ENCODE measurements at regions not wholly inside any gene's neighbourhood (a gene's known extent, or its start where the extent isn't known, plus 50 kb on each side); places are given as distances from the start of the nearest gene placed in this dataset.
A peak's percentile ranks its signal among the peaks of the same experiment; 100 is the strongest.

DNA sequence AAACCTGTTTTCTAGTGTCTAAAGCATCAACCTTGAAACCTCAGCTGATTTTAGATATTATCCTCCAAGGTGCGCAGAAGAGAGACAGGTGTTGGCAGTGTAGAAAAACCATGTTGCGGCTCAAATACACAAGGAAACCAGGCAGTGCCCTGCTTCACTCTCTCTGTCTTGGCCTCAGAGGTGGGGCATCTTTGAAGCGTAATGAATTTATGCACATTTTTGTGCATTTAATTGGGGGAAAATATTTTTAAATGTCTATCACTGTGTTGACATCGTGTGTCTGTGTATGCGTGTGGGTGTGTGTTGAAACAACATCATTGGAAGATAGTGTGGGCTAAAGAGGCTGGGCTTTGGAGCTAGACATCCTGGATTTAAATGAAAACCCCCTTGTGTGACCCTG is 334.0 kb upstream of the CHD6 start:
- no peak for DNase-seq

GRCh38 chr20:41951615-41952014 is 333.4 kb upstream of the CHD6 start:
- DNase-seq = no peak

GRCh38 chr20:41939659-41940058 is 321.5 kb upstream of the CHD6 start:
- no peak for DNase-seq

DNA sequence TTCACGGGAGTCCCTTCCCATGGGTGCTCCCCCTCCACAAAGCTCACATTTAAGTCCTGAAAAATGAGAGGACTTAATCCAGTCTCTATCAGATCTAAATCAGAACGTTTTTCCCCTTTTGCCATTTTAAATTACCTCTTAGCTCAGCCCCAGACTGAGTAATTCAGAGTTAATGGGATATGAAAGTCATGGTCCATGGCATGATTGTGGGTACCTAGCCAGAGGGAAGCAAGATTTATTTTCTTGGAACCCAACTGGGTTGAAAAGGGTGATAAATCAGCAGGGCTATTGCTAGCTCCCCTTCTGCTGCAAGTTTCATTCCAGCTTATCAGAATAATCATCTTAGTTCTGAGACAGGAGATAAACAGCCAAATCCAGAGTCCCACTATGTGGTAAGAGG is 320.2 kb upstream of the CHD6 start:
- DNase-seq = no peak

GRCh38 chr20:41935259-41935791 is 317.1 kb upstream of the CHD6 start:
- DNase-seq = no peak

DNA sequence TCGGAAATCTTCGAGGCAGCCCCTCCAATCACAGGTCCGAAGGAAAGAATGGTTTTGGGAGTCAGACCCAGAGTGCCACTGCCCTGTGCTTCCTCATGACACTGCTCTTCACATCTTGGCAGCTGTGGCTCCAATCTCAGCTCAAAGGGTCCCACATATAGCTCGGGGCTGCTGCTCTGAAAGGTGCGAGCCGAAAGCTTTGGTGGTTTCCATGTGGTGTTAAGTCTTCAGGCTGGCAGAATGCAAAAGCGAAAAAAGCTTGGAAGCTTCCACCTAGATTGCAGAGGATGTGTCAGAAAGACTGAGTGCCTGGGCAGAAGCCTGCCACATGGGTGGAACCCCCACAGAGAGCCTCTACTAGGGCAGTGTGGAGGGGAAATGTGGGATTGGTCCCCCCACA is 314.3 kb upstream of the CHD6 start:
- DNase-seq = no peak

DNA sequence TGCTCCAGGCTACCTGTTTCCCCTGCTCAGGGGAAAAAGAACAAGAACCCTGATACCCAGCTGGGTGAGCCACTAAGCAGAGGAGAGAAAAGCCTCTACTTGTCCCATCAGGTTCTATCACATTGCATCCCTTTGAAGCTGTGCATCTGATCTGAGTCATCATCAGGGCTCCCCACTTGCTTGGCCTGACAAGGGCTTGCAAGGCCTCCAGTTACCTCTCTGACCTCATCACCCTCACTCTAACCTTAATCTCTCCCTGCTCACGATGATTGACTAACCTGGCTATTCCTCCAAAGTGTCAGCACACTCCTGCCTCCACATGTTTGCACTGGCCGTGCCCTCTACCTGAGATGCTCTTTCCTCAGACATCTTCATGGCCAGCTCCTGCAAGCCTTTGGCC is 309.5 kb upstream of the CHD6 start:
- DNase-seq = no peak

GRCh38 chr20:41927189-41927588 is 309.0 kb upstream of the CHD6 start:
- no peak for DNase-seq

GRCh38 chr20:41925476-41925875 is 307.3 kb upstream of the CHD6 start:
- DNase-seq = no peak

DNA sequence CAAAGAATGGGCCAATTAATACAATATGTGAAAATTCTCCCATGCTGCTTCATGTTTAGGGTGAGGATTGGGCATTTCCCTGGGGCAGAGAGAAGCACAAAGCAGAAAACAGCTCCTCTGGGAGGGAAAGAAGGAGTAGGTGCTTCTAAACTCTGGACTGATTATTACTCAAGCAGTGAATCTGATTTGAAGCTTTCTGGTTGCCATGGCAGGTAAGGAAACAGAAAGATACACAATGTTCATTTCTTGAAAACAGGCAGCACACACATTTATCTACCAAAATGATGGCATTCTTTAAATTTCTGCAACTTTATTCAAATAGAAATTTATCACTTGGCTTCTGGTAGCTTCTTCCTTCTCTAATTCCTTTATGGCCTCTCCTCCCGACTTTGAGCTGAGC is 305.4 kb upstream of the CHD6 start:
- no peak for DNase-seq

GRCh38 chr20:41913146-41913545 is 295.0 kb upstream of the CHD6 start:
- DNase-seq = no peak

DNA sequence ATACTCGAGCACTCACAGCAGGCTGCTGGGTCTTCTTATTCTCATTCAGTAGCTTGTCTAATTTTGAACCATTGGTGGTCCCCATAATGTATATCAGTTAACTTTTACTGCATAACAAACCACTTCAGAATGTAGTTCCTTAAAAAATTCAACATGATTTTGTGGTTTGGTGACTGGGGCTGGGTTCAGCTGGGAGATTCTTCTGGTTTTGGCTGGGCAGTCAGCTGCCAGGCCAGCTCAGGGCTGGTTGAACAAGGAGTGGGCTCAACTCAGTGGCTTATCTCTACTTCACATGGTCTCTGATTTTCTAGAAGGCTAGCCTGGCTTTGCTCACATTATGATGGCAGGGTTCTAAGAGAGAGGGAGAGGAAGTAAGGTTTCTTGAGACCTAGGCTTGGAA is 292.4 kb upstream of the CHD6 start:
- DNase-seq = no peak

DNA sequence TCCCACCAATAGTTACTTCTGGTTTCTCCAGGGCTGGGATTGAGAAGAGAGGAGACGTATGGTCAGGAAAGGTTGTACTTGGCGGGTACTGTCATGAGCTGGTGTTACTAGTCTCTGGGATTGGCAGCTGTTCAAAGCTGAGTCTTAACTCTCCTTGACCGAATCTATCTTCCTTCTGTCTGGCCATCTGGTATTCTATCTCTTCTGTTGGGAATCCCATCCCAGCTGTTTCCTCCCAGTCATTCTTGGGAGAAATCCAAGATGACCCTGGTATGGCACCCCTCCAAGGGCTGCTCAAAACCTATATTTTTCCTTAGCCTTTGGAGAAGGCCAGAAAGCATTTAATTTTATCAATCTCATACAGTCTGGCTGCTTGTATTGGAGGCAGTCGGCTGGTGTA is 287.0 kb upstream of the CHD6 start:
- no peak for DNase-seq

DNA sequence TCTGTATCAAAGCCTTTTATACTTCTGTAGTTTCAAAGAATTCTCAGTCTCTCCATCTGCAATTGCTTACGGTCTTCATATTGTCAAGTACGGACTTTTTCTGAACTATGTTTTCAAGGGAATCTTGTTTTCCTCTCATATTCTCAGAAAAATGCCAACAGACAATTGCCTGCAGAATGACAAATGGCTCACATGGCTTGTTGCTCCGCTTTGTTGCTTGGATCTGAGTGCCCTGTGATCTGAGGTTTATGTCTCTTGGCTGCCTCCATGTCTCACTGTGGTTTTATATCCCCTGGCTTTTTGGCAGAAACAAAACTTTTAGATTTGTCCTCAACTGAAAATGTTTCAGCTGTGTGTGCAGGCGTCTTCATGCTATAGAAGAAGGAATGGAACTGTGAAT is 285.4 kb upstream of the CHD6 start:
- DNase-seq = no peak

- no peak for DNase-seq
Observed at GRCh38 chr20:41902346-41902745, 284.2 kb upstream of the CHD6 start.

DNA sequence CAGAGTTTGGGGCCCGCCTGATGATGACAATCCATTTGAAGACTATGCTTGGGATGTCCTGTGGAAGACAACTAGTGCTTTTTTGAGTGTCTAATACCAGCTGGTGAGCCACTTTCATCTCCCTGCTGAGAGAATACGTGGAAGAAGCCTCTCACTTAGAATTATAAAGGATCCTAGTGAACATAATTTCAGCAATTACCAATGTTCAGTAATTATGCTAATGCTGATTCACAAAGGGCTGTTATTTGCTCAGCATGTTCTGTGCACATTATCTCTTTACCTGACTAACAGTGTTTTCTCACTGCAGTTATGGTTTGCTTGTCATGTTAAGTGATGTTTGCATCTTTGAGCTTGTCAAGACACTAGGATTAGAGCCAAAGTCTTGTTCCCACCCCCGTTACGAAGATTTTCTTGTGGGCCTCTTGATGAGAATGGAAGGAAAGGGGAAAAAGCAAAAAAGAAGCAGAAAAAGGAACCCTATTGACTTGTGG is 282.1 kb upstream of the CHD6 start:
- peak in 2 of 56 donors; percentile 1 to 20 for DNase-seq

GRCh38 chr20:41897708-41898107 is 279.5 kb upstream of the CHD6 start:
- DNase-seq = no peak

- DNase-seq = no peak
Observed at GRCh38 chr20:41895241-41896032, 277.3 kb upstream of the CHD6 start.

DNA sequence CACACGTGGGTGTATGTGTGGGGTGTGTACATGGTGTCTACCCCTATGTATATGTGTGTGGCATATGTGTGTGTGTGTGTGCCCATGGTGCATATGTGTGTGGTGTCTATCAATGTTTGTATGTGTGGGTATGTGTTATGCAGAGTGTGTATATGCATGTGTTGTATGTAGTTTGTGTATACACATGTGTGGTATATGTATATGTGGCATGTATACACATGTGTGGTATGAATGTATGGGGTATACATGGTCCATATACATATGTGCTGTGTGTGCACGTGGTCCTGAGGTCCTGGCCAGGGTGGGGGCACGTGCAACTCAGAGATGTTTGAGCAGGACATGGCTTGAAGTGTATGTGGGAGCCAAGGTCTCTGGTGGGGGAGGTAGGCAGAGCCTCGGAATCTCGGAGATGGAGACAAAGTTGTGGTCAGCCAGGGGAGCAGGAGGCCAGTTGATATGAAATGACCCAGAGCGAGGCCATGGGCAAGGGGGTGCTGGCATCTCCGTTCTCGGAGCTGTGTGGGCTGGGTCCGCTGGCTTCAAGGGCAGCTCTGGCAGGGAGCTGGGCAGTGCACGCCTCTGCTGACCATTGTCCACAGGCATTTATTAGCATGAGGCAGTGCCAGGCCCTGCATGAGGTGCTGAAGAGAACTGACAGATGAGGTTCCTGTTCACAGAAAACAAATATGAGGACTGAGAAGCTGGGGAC is 276.2 kb upstream of the CHD6 start:
- no peak for DNase-seq

DNA sequence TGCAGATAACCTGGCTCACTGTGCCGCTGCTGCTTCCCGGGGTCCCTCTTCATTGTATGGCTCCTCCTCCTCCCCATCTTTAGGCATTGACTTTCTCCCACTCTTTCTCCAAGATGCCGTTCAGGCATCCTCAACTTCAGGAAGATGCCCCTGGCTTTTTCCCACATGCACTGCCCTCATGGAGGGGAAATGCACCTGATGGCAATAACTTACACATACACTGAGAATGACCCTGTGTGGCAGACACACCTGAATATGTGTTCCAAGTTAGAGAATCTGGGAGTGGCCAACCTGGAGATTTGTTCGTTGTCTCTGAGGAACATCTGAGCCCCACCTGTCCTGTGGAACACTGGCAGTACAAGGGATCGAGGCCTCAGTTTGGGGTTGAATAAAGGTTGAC is 273.9 kb upstream of the CHD6 start:
- DNase-seq = no peak

- no peak for DNase-seq
Observed at GRCh38 chr20:41889844-41890224, 271.7 kb upstream of the CHD6 start.

DNA sequence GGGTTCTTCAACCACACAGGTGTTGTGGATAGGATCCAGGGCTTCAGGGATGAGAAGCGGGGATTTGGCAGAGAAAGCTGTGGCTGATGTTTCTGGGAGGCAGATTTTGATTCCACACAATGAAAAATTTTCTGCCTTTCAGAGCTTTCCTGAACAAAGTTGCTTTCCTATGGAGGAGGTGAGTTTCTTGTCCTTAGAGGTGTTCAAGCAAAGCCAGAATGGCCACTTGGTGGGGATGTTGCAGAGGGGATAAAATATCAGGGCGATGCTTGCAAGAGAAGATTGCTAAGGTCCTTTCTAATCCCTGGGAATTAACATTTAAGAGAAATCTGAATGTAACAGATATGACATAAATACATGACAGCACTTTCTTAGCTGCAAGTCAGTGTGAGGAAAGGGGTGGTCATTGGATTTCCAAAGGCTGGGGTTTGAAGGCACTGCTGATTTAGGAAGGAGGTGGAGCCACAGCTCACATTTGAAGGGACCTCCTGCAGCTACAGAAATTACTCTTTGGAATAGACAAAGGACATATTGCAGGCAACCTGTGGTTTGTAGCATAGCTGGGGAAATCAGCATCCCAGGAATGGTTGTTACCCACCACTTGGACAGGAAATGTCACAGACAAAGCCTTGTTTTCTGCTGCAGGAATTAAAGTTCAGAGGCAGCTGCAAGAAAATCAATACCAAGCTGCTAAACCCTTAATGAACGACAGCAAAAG is 271.1 kb upstream of the CHD6 start:
- DNase-seq = peak in 4 of 56 donors; percentile 0 to 14 (median 3)
